Effector memory CD4-positive, alpha-beta T cell (primary cell): ENCODE measurements at regions not wholly inside any gene's neighbourhood (a gene's known extent, or its start where the extent isn't known, plus 50 kb on each side); places are given as distances from the start of the nearest gene placed in this dataset.

Experiments
- DNase-seq, 3 donors: peaks; one replicate each; pipeline ENCODE4 v3.0.0-alpha.2; 2020
- H3K27ac ChIP-seq: 2 replicates; pipeline ENCODE4 v1.7.0; 2013; ENCODE audit warnings: mild to moderate bottlenecking, low read length, moderate library complexity; ENCODE audit not compliant: insufficient read depth, poor library complexity, severe bottlenecking
- H3K27me3 ChIP-seq: replicated peaks from 2 replicates; pipeline ENCODE4 v1.7.0; 2013; ENCODE audit warnings: mild to moderate bottlenecking, low read length; ENCODE audit not compliant: insufficient read depth, control insufficient read depth, poor library complexity, severe bottlenecking
- H3K36me3 ChIP-seq: 2 replicates; pipeline ENCODE4 v1.7.0; 2013; ENCODE audit warnings: mild to moderate bottlenecking, low read length, moderate library complexity; ENCODE audit not compliant: control insufficient read depth, insufficient read depth
- H3K4me1 ChIP-seq: 2 replicates; pipeline ENCODE4 v1.7.0; 2013; ENCODE audit warnings: low read length, mild to moderate bottlenecking; ENCODE audit not compliant: control insufficient read depth, insufficient read depth, poor library complexity, severe bottlenecking
- H3K4me3 ChIP-seq: 2 replicates; pipeline ENCODE4 v1.7.0; 2013; ENCODE audit warnings: low read length, low read depth, mild to moderate bottlenecking; ENCODE audit not compliant: insufficient read depth, poor library complexity, severe bottlenecking
- H3K9me3 ChIP-seq: 2 replicates; pipeline ENCODE4 v1.7.0; 2013; ENCODE audit warnings: mild to moderate bottlenecking, low read length, moderate library complexity; ENCODE audit not compliant: control insufficient read depth

GRCh38 chr18:57991552-57991951 lies 52.5 kb upstream of the NEDD4L start:
- Histone ChIP-seq H3K9me3 (no peaks in the 10 kb centered on the region), H3K4me3 (no peak overlapping the region), H3K36me3 (no peaks in the 10 kb centered on the region), H3K4me1 (no peaks in the 10 kb centered on the region), H3K27me3 (no peaks in the 10 kb centered on the region), H3K27ac (no peak overlapping the region)
- DNase-seq, result no peak

- no peak for DNase-seq
- Histone ChIP-seq H3K36me3 (no peaks in the 10 kb centered on the region), H3K27ac (no peak overlapping the region), H3K4me3 (no peak overlapping the region), H3K4me1 (no peaks in the 10 kb centered on the region), H3K9me3 (no peaks in the 10 kb centered on the region), H3K27me3 (no peaks in the 10 kb centered on the region)
Observed at GRCh38 chr18:57989536-57989935, 54.5 kb upstream of the NEDD4L start.

GRCh38 chr18:57984490-57985115 lies 59.4 kb upstream of the NEDD4L start:
- Histone ChIP-seq H3K9me3 (no peaks in the 10 kb centered on the region), H3K27me3 (no peaks in the 10 kb centered on the region), H3K27ac (no peak overlapping the region), H3K4me3 (no peak overlapping the region), H3K36me3 (no peaks in the 10 kb centered on the region), H3K4me1 (no peaks in the 10 kb centered on the region)
- DNase-seq, result no peak

GRCh38 chr18:57983965-57984364 lies 60.1 kb upstream of the NEDD4L start:
- DNase-seq, result no peak
- H3K4me1 ChIP-seq, result no peaks in the 10 kb centered on the region
- H3K4me3 ChIP-seq, result no peak overlapping the region
- no peaks in the 10 kb centered on the region for H3K36me3 ChIP-seq
- H3K27ac ChIP-seq, result no peak overlapping the region
- H3K27me3 ChIP-seq, result no peaks in the 10 kb centered on the region
- no peaks in the 10 kb centered on the region for H3K9me3 ChIP-seq

GRCh38 chr18:57983472-57983871 lies 60.6 kb upstream of the NEDD4L start:
- Histone ChIP-seq H3K27ac (no peak overlapping the region), H3K9me3 (no peaks in the 10 kb centered on the region), H3K36me3 (no peaks in the 10 kb centered on the region), H3K4me1 (no peaks in the 10 kb centered on the region), H3K27me3 (no peaks in the 10 kb centered on the region), H3K4me3 (no peak overlapping the region)
- no peak for DNase-seq

- Histone ChIP-seq H3K9me3 (no peaks in the 10 kb centered on the region), H3K4me1 (no peaks in the 10 kb centered on the region), H3K4me3 (no peak overlapping the region), H3K27me3 (no peaks in the 10 kb centered on the region), H3K36me3 (no peaks in the 10 kb centered on the region), H3K27ac (no peak overlapping the region)
- DNase-seq, result no peak
Observed at GRCh38 chr18:57982372-57983021, 61.5 kb upstream of the NEDD4L start.

- H3K27ac ChIP-seq, result no peak overlapping the region
- DNase-seq, result no peak
Observed at GRCh38 chr18:57981308-57982028, 62.6 kb upstream of the NEDD4L start.

GRCh38 chr18:57980573-57981307 lies 63.3 kb upstream of the NEDD4L start:
- Histone ChIP-seq H3K9me3 (no peaks in the 10 kb centered on the region), H3K27me3 (no peaks in the 10 kb centered on the region), H3K4me1 (no peaks in the 10 kb centered on the region), H3K36me3 (no peaks in the 10 kb centered on the region), H3K27ac (no peak overlapping the region), H3K4me3 (no peak overlapping the region)
- DNase-seq, result no peak

More at GRCh38 chr18:57981308-57982028, 62.6 kb upstream of the NEDD4L start:
- H3K4me3 ChIP-seq, result no peak overlapping the region
- H3K4me1 ChIP-seq, result no peaks in the 10 kb centered on the region
- H3K36me3 ChIP-seq, result no peaks in the 10 kb centered on the region
- H3K9me3 ChIP-seq, result no peaks in the 10 kb centered on the region
- H3K27me3 ChIP-seq, result no peaks in the 10 kb centered on the region

- H3K9me3 ChIP-seq, result no peaks in the 10 kb centered on the region
- DNase-seq, result no peak
- no peaks in the 10 kb centered on the region for H3K4me1 ChIP-seq
- H3K27ac ChIP-seq, result no peak overlapping the region
- H3K36me3 ChIP-seq, result no peaks in the 10 kb centered on the region
- no peak overlapping the region for H3K4me3 ChIP-seq
- no peaks in the 10 kb centered on the region for H3K27me3 ChIP-seq
Observed at GRCh38 chr18:57976230-57976773, 67.7 kb upstream of the NEDD4L start.
